ENCODE measurements at regions not wholly inside any gene's neighbourhood (a gene's known extent, or its start where the extent isn't known, plus 50 kb on each side); places are given as distances from the start of the nearest gene placed in this dataset.
"Not testable (repeated sequence)": the region's sequence is repeated elsewhere in the genome, so short reads cannot be mapped to it uniquely, and the experiment has no call there.

DNA sequence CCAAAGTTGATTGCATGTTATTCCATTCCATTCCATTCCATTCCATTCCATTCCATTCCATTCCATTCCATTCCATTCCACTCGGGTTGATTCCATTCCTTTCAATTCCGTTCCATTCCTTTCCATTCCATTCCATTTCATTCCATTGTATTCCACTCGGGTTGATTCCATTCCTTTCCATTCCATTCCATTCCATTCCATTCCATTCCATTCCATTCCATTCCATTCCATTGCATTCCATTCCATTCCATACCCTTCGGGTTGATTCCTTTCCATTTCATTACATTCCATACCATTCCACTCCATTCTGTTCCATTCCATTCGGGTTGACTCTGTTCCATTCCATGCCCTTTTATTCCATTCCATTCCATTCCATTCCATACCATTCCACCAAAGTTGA lies 140.8 kb downstream of the CWH43 start:
- TF ChIP-seq, protein P1, sequence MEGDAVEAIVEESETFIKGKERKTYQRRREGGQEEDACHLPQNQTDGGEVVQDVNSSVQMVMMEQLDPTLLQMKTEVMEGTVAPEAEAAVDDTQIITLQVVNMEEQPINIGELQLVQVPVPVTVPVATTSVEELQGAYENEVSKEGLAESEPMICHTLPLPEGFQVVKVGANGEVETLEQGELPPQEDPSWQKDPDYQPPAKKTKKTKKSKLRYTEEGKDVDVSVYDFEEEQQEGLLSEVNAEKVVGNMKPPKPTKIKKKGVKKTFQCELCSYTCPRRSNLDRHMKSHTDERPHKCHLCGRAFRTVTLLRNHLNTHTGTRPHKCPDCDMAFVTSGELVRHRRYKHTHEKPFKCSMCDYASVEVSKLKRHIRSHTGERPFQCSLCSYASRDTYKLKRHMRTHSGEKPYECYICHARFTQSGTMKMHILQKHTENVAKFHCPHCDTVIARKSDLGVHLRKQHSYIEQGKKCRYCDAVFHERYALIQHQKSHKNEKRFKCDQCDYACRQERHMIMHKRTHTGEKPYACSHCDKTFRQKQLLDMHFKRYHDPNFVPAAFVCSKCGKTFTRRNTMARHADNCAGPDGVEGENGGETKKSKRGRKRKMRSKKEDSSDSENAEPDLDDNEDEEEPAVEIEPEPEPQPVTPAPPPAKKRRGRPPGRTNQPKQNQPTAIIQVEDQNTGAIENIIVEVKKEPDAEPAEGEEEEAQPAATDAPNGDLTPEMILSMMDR (IDR thresholded peaks at IDR 0.05) = not testable (repeated sequence)
- TF ChIP-seq, protein P2, sequence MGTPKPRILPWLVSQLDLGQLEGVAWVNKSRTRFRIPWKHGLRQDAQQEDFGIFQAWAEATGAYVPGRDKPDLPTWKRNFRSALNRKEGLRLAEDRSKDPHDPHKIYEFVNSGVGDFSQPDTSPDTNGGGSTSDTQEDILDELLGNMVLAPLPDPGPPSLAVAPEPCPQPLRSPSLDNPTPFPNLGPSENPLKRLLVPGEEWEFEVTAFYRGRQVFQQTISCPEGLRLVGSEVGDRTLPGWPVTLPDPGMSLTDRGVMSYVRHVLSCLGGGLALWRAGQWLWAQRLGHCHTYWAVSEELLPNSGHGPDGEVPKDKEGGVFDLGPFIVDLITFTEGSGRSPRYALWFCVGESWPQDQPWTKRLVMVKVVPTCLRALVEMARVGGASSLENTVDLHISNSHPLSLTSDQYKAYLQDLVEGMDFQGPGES (IDR thresholded peaks at IDR 0.05; ENCODE audit: low read depth, low read length) = not testable (repeated sequence)
- not testable (repeated sequence) for TF ChIP-seq FOSL2 (IDR thresholded peaks at IDR 0.05; ENCODE audit: borderline replicate concordance, low read depth); NFIC (IDR thresholded peaks at IDR 0.05; ENCODE audit: borderline replicate concordance)
- TF ChIP-seq, protein P3, sequence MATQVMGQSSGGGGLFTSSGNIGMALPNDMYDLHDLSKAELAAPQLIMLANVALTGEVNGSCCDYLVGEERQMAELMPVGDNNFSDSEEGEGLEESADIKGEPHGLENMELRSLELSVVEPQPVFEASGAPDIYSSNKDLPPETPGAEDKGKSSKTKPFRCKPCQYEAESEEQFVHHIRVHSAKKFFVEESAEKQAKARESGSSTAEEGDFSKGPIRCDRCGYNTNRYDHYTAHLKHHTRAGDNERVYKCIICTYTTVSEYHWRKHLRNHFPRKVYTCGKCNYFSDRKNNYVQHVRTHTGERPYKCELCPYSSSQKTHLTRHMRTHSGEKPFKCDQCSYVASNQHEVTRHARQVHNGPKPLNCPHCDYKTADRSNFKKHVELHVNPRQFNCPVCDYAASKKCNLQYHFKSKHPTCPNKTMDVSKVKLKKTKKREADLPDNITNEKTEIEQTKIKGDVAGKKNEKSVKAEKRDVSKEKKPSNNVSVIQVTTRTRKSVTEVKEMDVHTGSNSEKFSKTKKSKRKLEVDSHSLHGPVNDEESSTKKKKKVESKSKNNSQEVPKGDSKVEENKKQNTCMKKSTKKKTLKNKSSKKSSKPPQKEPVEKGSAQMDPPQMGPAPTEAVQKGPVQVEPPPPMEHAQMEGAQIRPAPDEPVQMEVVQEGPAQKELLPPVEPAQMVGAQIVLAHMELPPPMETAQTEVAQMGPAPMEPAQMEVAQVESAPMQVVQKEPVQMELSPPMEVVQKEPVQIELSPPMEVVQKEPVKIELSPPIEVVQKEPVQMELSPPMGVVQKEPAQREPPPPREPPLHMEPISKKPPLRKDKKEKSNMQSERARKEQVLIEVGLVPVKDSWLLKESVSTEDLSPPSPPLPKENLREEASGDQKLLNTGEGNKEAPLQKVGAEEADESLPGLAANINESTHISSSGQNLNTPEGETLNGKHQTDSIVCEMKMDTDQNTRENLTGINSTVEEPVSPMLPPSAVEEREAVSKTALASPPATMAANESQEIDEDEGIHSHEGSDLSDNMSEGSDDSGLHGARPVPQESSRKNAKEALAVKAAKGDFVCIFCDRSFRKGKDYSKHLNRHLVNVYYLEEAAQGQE (IDR thresholded peaks at IDR 0.05; ENCODE audit: low read depth, low read length) = not testable (repeated sequence)

All from SK-N-SH (cell line).